Muscle of leg (tissue), 3 donors: ENCODE measurements at regions not wholly inside any gene's neighbourhood (a gene's known extent, or its start where the extent isn't known, plus 50 kb on each side); places are given as distances from the start of the nearest gene placed in this dataset.
"Not testable (repeated sequence)": the region's sequence is repeated elsewhere in the genome, so short reads cannot be mapped to it uniquely, and the experiment has no call there.

ENCODE experiments used
- DNase-seq: peaks from one replicate; pipeline ENCODE4 v3.0.0; 2013
- H3K27ac ChIP-seq: one replicate; pipeline ENCODE4 v1.5.1; 2013; ENCODE audit warnings: mild to moderate bottlenecking, low read length, control low read depth
- H3K27me3 ChIP-seq: one replicate; pipeline ENCODE4 v1.6.1; 2013; ENCODE audit warnings: low read length; ENCODE audit not compliant: control insufficient read depth, insufficient read depth
- H3K36me3 ChIP-seq: one replicate; pipeline ENCODE4 v1.6.1; 2013; ENCODE audit warnings: low read length; ENCODE audit not compliant: control insufficient read depth, insufficient read depth
- H3K4me1 ChIP-seq: one replicate; pipeline ENCODE4 v1.6.1; 2013; ENCODE audit warnings: low read length; ENCODE audit not compliant: control insufficient read depth, insufficient read depth
- H3K4me3 ChIP-seq: one replicate; pipeline ENCODE4 v1.5.1; 2013; ENCODE audit warnings: low read length, control low read depth
- H3K9me3 ChIP-seq: replicated peaks from 2 replicates; pipeline ENCODE4 v1.6.1; 2013; ENCODE audit warnings: low read depth, low read length; ENCODE audit not compliant: control insufficient read depth
- WGBS: methylation state at CpG from one replicate; pipeline ENCODE4 v1.1.5; 2013; ENCODE audit warnings: missing lambda C conversion rate; ENCODE audit not compliant: insufficient coverage; 5-methylcytosine and 5-hydroxymethylcytosine counted together

- not testable (repeated sequence) for H3K4me3 ChIP-seq, H3K27ac ChIP-seq, H3K27me3 ChIP-seq, H3K4me1 ChIP-seq, H3K9me3 ChIP-seq, DNase-seq, H3K36me3 ChIP-seq
- WGBS, result 13% methylated on average over 3 of the region's 5 CpGs
Measured at GRCh38 chr14:106712513-106712912, 1186.1 kb downstream of the TMEM121 start.

- no CpG with 5 or more reads among the region's 14 CpGs for WGBS
- not testable (repeated sequence) for H3K4me1 ChIP-seq, DNase-seq, H3K27ac ChIP-seq, H3K27me3 ChIP-seq, H3K36me3 ChIP-seq, H3K4me3 ChIP-seq, H3K9me3 ChIP-seq
Measured at GRCh38 chr14:106714446-106715428, 1188.4 kb downstream of the TMEM121 start.

GRCh38 chr14:106717544-106717943 is 1191.2 kb downstream of the TMEM121 start:
- H3K36me3 ChIP-seq, H3K27ac ChIP-seq, H3K27me3 ChIP-seq, H3K4me1 ChIP-seq, H3K9me3 ChIP-seq, H3K4me3 ChIP-seq, DNase-seq: not testable (repeated sequence)
- no CpG with 5 or more reads among the region's 11 CpGs for WGBS

DNA sequence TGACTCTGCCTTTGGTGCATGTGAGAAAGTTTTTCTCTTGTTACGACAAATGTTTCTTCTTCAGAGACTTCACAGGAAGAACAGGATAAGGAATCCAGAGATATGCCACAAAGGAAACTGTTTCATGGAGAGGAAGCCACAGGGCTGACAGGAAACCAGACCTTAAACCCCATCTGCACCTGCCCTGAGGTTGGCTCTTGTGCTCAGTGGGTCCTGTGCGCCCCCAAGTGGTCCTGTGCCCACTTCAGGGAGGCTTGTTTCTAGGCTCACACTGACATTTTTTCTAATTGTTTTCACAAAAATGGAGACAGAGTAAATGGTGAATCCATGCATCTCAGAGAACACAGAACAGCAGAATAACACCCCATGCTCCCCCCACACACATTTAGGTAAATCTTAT is 1193.5 kb downstream of the TMEM121 start:
- no CpG with 5 or more reads among the region's 2 CpGs for WGBS
- DNase-seq, result not testable (repeated sequence)

DNA sequence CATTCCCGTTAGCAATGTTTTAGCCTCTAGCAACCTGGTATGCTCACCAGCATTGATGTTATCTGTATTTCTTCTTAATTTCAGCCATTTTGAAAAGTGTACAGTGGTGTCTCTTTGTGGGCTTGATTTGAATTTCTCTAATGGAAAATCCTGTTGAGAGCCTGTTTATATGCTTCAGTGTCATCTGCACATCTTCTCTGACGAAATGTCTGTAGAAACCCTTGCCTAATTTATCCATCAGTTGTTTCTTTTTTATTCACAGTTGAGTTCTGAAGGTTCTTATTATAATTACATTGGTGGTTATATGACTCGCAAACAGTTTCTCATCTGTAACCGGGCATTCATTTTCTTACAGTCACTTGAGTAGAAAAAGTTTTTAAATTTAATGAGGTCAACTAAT is 1195.5 kb downstream of the TMEM121 start:
- not testable (repeated sequence) for H3K27me3 ChIP-seq, H3K36me3 ChIP-seq, H3K4me1 ChIP-seq, H3K4me3 ChIP-seq, H3K27ac ChIP-seq, H3K9me3 ChIP-seq, DNase-seq
- WGBS, result no CpG with 5 or more reads among the region's 4 CpGs

More for the DNA sequence above, 1193.5 kb downstream of the TMEM121 start:
- H3K36me3 ChIP-seq, H3K4me3 ChIP-seq, H3K27me3 ChIP-seq, H3K27ac ChIP-seq, H3K4me1 ChIP-seq, H3K9me3 ChIP-seq: not testable (repeated sequence)

DNA sequence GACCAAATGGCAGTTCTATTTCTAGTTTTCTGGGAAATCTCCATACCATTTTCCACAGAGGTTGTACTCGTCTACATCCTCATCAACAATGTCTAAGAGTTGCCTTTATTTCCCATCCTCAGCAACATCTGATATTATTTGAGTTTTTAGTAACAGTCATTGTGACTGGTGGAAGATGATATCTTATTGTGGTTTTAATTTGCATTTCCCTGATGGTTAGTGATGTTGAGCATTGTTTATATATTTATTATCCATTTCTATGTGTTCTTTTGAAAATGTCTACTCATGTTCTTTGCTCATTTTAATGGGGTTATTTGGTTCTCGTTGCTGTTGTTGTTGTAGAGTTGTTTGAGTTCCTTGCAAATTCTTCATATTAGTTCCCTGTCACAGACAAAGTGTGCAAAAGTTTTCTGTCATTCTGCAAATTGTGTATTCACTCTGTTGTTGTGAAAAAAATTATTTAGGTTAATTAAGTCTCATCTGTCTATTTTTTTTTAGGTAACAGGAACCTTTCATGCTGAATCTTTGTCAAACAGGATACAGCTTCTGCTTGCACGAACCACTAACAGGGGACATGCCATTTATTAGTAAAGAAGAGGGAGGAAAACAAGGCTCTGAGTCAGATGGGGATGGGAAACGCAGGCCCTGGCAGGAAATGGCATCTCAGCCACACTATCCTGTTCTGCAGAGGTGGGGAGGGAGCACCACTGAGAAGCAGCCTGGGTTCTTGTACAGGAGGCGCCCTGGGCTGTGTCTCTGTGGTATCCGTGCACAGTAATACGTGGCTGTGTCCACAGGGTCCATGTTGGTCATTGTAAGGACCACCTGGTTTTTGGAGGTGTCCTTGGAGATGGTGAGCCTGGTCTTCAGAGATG is 1196.7 kb downstream of the TMEM121 start:
- WGBS, result no CpG with 5 or more reads among the region's 7 CpGs
- H3K4me1 ChIP-seq, H3K36me3 ChIP-seq, H3K27ac ChIP-seq, H3K4me3 ChIP-seq, H3K9me3 ChIP-seq, DNase-seq, H3K27me3 ChIP-seq: not testable (repeated sequence)

DNA sequence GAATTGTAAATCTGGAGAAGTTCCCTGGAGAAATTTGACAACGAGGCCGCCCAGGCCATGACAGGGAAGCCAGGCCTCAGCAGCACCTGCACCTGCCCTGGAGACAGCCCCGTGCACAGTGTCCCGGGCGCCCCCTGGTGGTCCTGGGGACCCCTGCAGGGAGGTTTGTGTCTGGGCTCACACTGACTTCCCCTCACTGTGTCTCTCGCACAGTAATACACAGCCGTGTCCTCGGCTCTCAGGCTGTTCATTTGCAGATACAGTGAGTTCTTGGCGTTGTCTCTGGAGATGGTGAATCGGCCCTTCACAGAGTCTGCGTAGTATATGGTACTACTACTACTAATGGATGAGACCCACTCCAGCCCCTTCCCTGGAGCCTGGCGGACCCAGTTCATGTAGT is 1201.6 kb downstream of the TMEM121 start:
- H3K4me3 ChIP-seq, H3K9me3 ChIP-seq, H3K27ac ChIP-seq, H3K36me3 ChIP-seq, DNase-seq, H3K27me3 ChIP-seq, H3K4me1 ChIP-seq: not testable (repeated sequence)
- WGBS, result no CpG with 5 or more reads among the region's 12 CpGs

DNA sequence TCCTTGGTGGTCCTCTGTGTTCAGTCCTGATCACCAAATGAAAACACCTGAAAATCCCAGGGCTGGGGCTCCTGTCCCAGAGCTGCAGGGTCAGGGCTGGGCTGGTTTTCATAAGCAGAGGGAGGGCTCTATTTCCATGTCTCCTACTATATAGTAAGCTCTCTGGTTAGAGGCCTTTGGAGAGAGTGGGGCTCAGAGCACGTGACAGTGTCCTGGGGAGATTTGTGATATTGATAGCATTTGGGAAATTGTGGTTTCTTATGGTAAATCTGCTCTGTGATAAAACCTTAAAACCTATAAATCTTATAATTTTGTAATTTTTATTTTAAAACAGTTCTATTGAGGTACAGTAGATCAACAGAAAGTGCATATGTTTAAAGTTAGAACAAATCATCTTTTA is 1202.2 kb downstream of the TMEM121 start:
- H3K27ac ChIP-seq, result no peak overlapping the region
- no peak for DNase-seq
- no peaks in the 10 kb centered on the region for H3K36me3 ChIP-seq
- H3K27me3 ChIP-seq, result no peaks in the 10 kb centered on the region
- no peaks in the 10 kb centered on the region for H3K9me3 ChIP-seq
- H3K4me1 ChIP-seq, result no peaks in the 10 kb centered on the region
- no peak overlapping the region for H3K4me3 ChIP-seq
- no CpG with 5 or more reads among the region's 1 CpG for WGBS

GRCh38 chr14:106729551-106729950 is 1203.2 kb downstream of the TMEM121 start:
- WGBS, result no CpG with 5 or more reads among the region's 2 CpGs
- no peak overlapping the region for H3K27ac ChIP-seq

GRCh38 chr14:106733771-106734170 is 1207.4 kb downstream of the TMEM121 start:
- DNase-seq, result no peak
- no peaks in the 10 kb centered on the region for H3K36me3 ChIP-seq
- H3K4me1 ChIP-seq, result no peaks in the 10 kb centered on the region
- H3K27me3 ChIP-seq, result no peaks in the 10 kb centered on the region
- H3K4me3 ChIP-seq, result no peak overlapping the region
- H3K27ac ChIP-seq, result no peak overlapping the region
- no CpG with 5 or more reads among the region's 2 CpGs for WGBS
- no peaks in the 10 kb centered on the region for H3K9me3 ChIP-seq

More at GRCh38 chr14:106729551-106729950, 1203.2 kb downstream of the TMEM121 start:
- no peaks in the 10 kb centered on the region for H3K9me3 ChIP-seq
- H3K4me3 ChIP-seq, result no peak overlapping the region
- no peaks in the 10 kb centered on the region for H3K36me3 ChIP-seq
- no peaks in the 10 kb centered on the region for H3K27me3 ChIP-seq
- no peak for DNase-seq
- H3K4me1 ChIP-seq, result no peaks in the 10 kb centered on the region
